ENCODE measurements at regions not wholly inside any gene's neighbourhood (a gene's known extent, or its start where the extent isn't known, plus 50 kb on each side); places are given as distances from the start of the nearest gene placed in this dataset.

GRCh38 chr3:107959550-107960154 lies 131.2 kb downstream of the CD47 start:
- TF ChIP-seq POLR2A (IDR thresholded peaks at IDR 0.05; ENCODE audit: low read length), result no peak
- TF ChIP-seq GATA1 (IDR thresholded peaks at IDR 0.05; ENCODE audit: low read depth, low read length), result no peak
